HG03175 (cell line): ENCODE measurements at regions not wholly inside any gene's neighbourhood (a gene's known extent, or its start where the extent isn't known, plus 50 kb on each side); places are given as distances from the start of the nearest gene placed in this dataset.

Experiments
- ATAC-seq: cut with Tn5 transposase; IDR thresholded peaks from one replicate; pipeline ENCODE4 v1.9.1; 2021; ENCODE audit warnings: mild to moderate bottlenecking, moderate library complexity; ENCODE audit not compliant: unreplicated experiment

- ATAC-seq = no peak
Measured at GRCh38 chr4:144300616-144301015, 160.1 kb upstream of the GYPA start.

- ATAC-seq = no peak
Measured at GRCh38 chr4:144302704-144303536, 162.4 kb upstream of the GYPA start.

- ATAC-seq = no peak
Measured at GRCh38 chr4:144304025-144304424, 163.5 kb upstream of the GYPA start.

GRCh38 chr4:144310535-144310934 lies 170.0 kb upstream of the GYPA start:
- no peak for ATAC-seq

- ATAC-seq = no peak
Measured at GRCh38 chr4:144313370-144313769, 172.9 kb upstream of the GYPA start.

- peak; percentile 69 for ATAC-seq
Measured at GRCh38 chr4:144316869-144317268, 176.4 kb upstream of the GYPA start.

GRCh38 chr4:144318797-144319196 lies 178.3 kb upstream of the GYPA start:
- no peak for ATAC-seq

GRCh38 chr4:144336633-144337032 lies 196.1 kb upstream of the GYPA start:
- no peak for ATAC-seq

- peak; percentile 62 for ATAC-seq
Measured at GRCh38 chr4:144338148-144338547, 197.6 kb upstream of the GYPA start.

- no peak for ATAC-seq
Measured at GRCh38 chr4:144338834-144339233, 198.3 kb upstream of the GYPA start.

- ATAC-seq = no peak
Measured at GRCh38 chr4:144340931-144341330, 200.4 kb upstream of the GYPA start.

- ATAC-seq = no peak
Measured at GRCh38 chr4:144342949-144343760, 202.6 kb upstream of the GYPA start.

- ATAC-seq = no peak
Measured at GRCh38 chr4:144347121-144347520, 206.6 kb upstream of the GYPA start.

- ATAC-seq = no peak
Measured at GRCh38 chr4:144350706-144351105, 210.2 kb upstream of the GYPA start.

GRCh38 chr4:144351306-144351705 lies 210.8 kb upstream of the GYPA start:
- ATAC-seq = no peak

- no peak for ATAC-seq
Measured at GRCh38 chr4:144353292-144353691, 212.8 kb upstream of the GYPA start.

GRCh38 chr4:144355811-144356757 lies 215.6 kb upstream of the GYPA start:
- ATAC-seq = peak; percentile 98

- ATAC-seq = no peak
Measured at GRCh38 chr4:144356941-144357381, 216.4 kb upstream of the GYPA start.

- no peak for ATAC-seq
Measured at GRCh38 chr4:144357975-144358374, 217.5 kb upstream of the GYPA start.

- ATAC-seq = no peak
Measured at GRCh38 chr4:144360146-144360793, 219.8 kb upstream of the GYPA start.
